PFSK-1 (cell line): ENCODE measurements at regions not wholly inside any gene's neighbourhood (a gene's known extent, or its start where the extent isn't known, plus 50 kb on each side); places are given as distances from the start of the nearest gene placed in this dataset.

Experiments used
- FOXP2 ChIP-seq: optimal IDR thresholded peaks from 2 replicates; pipeline ENCODE3; 2011; ENCODE audit warnings: borderline replicate concordance, control low read depth, inconsistent platforms; ENCODE audit not compliant: insufficient read depth; ENCODE audit errors: extremely low read length, extremely low read depth
- POLR2AphosphoS5 ChIP-seq: IDR thresholded peaks from 2 replicates; pipeline ENCODE4 v1.6.1; 2012; ENCODE audit warnings: low read depth, mild to moderate bottlenecking, control low read depth, low read length, moderate library complexity
- SIN3A ChIP-seq: IDR thresholded peaks from 2 replicates; pipeline ENCODE4 v1.6.1; 2012; ENCODE audit warnings: mild to moderate bottlenecking, low read length, moderate library complexity, borderline replicate concordance; ENCODE audit not compliant: insufficient read depth
- TAF1 ChIP-seq: IDR thresholded peaks from 2 replicates; pipeline ENCODE4 v1.6.1; 2012; ENCODE audit warnings: low read length, control low read depth, borderline replicate concordance; ENCODE audit not compliant: insufficient read depth
- TF ChIP-seq, protein P1 (sequence below), 2 experiments: IDR thresholded peaks; 2 replicates each; pipeline versions ENCODE4 v1.6.1 to v1.8.0; 2011 to 2012; ENCODE audit warnings: low read depth in 2 of 2, low read length in 2 of 2, control low read depth in 1 of 2, inconsistent platforms in 1 of 2, mild to moderate bottlenecking in 1 of 2, moderate library complexity in 1 of 2; ENCODE audit not compliant: insufficient read depth in 1 of 2

GRCh38 chr10:6888434-6888833 is 308.4 kb upstream of the PRKCQ start:
- no peak for TF ChIP-seq POLR2AphosphoS5
- TF ChIP-seq TAF1: no peak
- TF ChIP-seq, protein P1, sequence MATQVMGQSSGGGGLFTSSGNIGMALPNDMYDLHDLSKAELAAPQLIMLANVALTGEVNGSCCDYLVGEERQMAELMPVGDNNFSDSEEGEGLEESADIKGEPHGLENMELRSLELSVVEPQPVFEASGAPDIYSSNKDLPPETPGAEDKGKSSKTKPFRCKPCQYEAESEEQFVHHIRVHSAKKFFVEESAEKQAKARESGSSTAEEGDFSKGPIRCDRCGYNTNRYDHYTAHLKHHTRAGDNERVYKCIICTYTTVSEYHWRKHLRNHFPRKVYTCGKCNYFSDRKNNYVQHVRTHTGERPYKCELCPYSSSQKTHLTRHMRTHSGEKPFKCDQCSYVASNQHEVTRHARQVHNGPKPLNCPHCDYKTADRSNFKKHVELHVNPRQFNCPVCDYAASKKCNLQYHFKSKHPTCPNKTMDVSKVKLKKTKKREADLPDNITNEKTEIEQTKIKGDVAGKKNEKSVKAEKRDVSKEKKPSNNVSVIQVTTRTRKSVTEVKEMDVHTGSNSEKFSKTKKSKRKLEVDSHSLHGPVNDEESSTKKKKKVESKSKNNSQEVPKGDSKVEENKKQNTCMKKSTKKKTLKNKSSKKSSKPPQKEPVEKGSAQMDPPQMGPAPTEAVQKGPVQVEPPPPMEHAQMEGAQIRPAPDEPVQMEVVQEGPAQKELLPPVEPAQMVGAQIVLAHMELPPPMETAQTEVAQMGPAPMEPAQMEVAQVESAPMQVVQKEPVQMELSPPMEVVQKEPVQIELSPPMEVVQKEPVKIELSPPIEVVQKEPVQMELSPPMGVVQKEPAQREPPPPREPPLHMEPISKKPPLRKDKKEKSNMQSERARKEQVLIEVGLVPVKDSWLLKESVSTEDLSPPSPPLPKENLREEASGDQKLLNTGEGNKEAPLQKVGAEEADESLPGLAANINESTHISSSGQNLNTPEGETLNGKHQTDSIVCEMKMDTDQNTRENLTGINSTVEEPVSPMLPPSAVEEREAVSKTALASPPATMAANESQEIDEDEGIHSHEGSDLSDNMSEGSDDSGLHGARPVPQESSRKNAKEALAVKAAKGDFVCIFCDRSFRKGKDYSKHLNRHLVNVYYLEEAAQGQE (IDR thresholded peaks at IDR 0.05; ENCODE audit: insufficient read depth in 1 of 2, low read depth in 2 of 2, low read length in 2 of 2): no peak
- TF ChIP-seq SIN3A: no peak

- no peak for TF ChIP-seq SIN3A
- no peak for TF ChIP-seq POLR2AphosphoS5
- TF ChIP-seq FOXP2: no peak
- TF ChIP-seq, protein P1 (IDR thresholded peaks at IDR 0.05; ENCODE audit: insufficient read depth in 1 of 2, low read depth in 2 of 2, low read length in 2 of 2): no peak
- no peak for TF ChIP-seq TAF1
Measured at GRCh38 chr10:6885284-6885683, 305.2 kb upstream of the PRKCQ start.

GRCh38 chr10:6881987-6882386 is 301.9 kb upstream of the PRKCQ start:
- TF ChIP-seq, protein P1 (IDR thresholded peaks at IDR 0.05; ENCODE audit: insufficient read depth in 1 of 2, low read depth in 2 of 2, low read length in 2 of 2): no peak

- no peak for TF ChIP-seq FOXP2
- no peak for TF ChIP-seq TAF1
- no peak for TF ChIP-seq POLR2AphosphoS5
- no peak for TF ChIP-seq SIN3A
- TF ChIP-seq, protein P1 (IDR thresholded peaks at IDR 0.05; ENCODE audit: insufficient read depth in 1 of 2, low read depth in 2 of 2, low read length in 2 of 2): no peak
Measured at GRCh38 chr10:6877722-6878392, 297.8 kb upstream of the PRKCQ start.

DNA sequence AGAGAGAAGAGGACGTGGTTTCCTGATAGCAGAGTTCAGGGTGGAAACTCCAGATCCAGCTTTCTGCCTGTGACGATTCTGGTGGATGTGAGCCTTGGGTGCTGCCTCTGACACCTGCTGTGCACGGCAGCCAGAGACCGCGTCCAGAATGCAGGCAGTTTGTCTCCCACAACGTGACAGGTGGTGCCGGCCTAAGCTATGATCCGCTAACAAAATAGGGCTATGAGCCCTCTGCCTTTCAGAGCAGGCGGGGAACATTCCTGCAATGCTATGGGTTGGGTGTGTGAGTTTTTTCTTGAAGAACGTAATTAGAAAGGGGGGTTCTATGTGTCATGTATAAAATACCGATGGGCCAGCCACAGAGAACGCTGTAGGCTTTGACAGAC is 297.3 kb upstream of the PRKCQ start:
- TF ChIP-seq TAF1 (no peak), FOXP2 (no peak), POLR2AphosphoS5 (no peak), SIN3A (no peak)
- TF ChIP-seq, protein P1 (IDR thresholded peaks at IDR 0.05; ENCODE audit: insufficient read depth in 1 of 2, low read depth in 2 of 2, low read length in 2 of 2): no peak
